ENCODE measurements at regions not wholly inside any gene's neighbourhood (a gene's known extent, or its start where the extent isn't known, plus 50 kb on each side); places are given as distances from the start of the nearest gene placed in this dataset.

DNA sequence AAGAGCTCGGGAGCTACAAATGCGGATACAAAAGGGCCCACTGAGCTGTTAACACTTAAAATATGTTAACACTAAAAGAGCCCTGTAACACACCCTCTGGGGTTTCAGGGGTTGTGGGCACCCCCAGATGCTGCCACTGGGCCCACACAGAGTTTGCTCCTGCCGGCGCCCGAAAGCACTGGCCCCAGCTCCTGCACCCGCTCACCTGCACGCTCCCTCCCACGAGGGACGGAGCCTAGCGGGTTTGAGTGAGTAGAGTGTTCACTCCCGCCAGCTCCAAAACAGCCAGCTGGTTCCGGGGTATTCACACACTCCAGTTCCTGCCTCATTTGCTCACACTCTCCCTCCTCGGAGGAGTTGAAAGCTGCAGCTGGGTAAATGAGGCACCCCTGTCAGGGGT is 357.7 kb downstream of the ETNK1 start:
- H3K4me3 Mint-ChIP-seq = no peak overlapping the region
- Histone ChIP-seq H3K4me1 (ENCODE audit: insufficient read depth, low read length) (no peaks in the 10 kb centered on the region), H3K4me3 (ENCODE audit: low read length) (no peak overlapping the region), H3K36me3 (ENCODE audit: insufficient read depth, low read length) (no peaks in the 10 kb centered on the region), H3K27me3 (ENCODE audit: control insufficient read depth in 1 of 2, insufficient read depth in 2 of 2, low read length in 2 of 2) (no peaks in the 10 kb centered on the region), H3K9me3 (ENCODE audit: control insufficient read depth in 1 of 2, insufficient read depth in 1 of 2, low read length in 2 of 2) (no peaks in the 10 kb centered on the region), H3K27ac (ENCODE audit: low read depth in 1 of 2, low read length in 2 of 2) (no peak overlapping the region)
- no peak for ATAC-seq (ENCODE audit: poor library complexity)
- H3K27me3 Mint-ChIP-seq = no peaks in the 10 kb centered on the region
- POLR2A ChIA-PET = no interaction called here
- H3K4me1 Mint-ChIP-seq (ENCODE audit: low read depth) = no peaks in the 10 kb centered on the region
- intact Hi-C loops (cut with DNase I, micrococcal nuclease) = no loop called here
- CTCF ChIA-PET = no interaction called here
- no peak overlapping the region for H3K27ac Mint-ChIP-seq
- no peak for DNase-seq
- TF ChIP-seq, protein P1, sequence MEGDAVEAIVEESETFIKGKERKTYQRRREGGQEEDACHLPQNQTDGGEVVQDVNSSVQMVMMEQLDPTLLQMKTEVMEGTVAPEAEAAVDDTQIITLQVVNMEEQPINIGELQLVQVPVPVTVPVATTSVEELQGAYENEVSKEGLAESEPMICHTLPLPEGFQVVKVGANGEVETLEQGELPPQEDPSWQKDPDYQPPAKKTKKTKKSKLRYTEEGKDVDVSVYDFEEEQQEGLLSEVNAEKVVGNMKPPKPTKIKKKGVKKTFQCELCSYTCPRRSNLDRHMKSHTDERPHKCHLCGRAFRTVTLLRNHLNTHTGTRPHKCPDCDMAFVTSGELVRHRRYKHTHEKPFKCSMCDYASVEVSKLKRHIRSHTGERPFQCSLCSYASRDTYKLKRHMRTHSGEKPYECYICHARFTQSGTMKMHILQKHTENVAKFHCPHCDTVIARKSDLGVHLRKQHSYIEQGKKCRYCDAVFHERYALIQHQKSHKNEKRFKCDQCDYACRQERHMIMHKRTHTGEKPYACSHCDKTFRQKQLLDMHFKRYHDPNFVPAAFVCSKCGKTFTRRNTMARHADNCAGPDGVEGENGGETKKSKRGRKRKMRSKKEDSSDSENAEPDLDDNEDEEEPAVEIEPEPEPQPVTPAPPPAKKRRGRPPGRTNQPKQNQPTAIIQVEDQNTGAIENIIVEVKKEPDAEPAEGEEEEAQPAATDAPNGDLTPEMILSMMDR (IDR thresholded peaks at IDR 0.05) = no peak
- H3K36me3 Mint-ChIP-seq (ENCODE audit: low read depth) = no peaks in the 10 kb centered on the region
- H3K9me3 Mint-ChIP-seq = no peaks in the 10 kb centered on the region

DNA sequence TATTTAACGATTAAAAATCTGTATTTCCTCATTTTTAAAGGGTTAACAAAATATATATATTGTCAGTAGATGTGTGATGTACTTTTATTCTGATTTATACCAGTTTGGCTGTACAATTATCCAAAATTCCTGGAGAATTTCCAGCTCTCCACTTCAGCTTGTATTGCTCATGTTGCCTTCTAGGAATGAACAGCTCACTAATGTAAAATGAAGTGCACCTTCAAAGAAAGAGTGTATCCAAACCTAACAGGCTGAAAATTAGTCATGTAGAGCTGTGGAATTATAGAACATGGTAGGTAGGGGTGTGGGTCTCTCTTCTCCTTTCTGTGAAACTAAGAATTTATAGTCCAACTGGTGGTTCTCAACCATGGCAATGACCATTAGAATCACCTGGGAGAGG is 362.0 kb downstream of the ETNK1 start:
- Histone ChIP-seq H3K4me1 (ENCODE audit: insufficient read depth, low read length) (no peaks in the 10 kb centered on the region), H3K27me3 (ENCODE audit: control insufficient read depth in 1 of 2, insufficient read depth in 2 of 2, low read length in 2 of 2) (no peaks in the 10 kb centered on the region), H3K9me3 (ENCODE audit: control insufficient read depth in 1 of 2, insufficient read depth in 1 of 2, low read length in 2 of 2) (no peaks in the 10 kb centered on the region), H3K36me3 (ENCODE audit: insufficient read depth, low read length) (no peaks in the 10 kb centered on the region), H3K4me3 (ENCODE audit: low read length) (no peak overlapping the region), H3K27ac (ENCODE audit: low read depth in 1 of 2, low read length in 2 of 2) (no peak overlapping the region)
- Mint-ChIP-seq H3K4me3 (no peak overlapping the region), H3K4me1 (ENCODE audit: low read depth) (no peaks in the 10 kb centered on the region), H3K27ac (no peak overlapping the region), H3K36me3 (ENCODE audit: low read depth) (no peaks in the 10 kb centered on the region), H3K27me3 (no peaks in the 10 kb centered on the region), H3K9me3 (peaks cover 3% of the 10 kb centered on the region)
- ChIA-PET POLR2A (no interaction called here), CTCF (no interaction called here)
- DNase-seq (no peak), ATAC-seq (ENCODE audit: poor library complexity) (no peak)
- TF ChIP-seq, protein P1 (IDR thresholded peaks at IDR 0.05) = no peak
- intact Hi-C loops (cut with DNase I, micrococcal nuclease) = no loop called here

DNA sequence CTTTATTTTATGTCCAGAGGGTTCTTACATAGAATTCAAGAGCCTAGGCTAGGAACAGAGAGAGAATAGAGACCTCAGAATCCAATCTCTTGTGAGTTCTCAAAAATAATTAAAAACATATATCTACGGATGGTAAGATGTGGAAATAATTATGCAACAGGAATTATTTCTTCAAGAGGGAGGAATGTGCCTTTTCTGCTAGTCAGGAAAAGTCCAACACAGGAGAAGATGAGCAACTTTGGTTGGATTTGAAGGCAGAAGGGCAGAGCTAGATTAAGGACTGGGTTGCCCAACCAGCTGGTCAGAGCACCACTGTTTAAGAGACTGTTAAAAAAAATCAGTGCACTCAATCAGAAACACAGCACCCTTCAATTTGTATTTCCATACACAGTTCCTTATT is 365.5 kb downstream of the ETNK1 start:
- no peak overlapping the region for H3K27ac ChIP-seq (ENCODE audit: low read depth in 1 of 2, low read length in 2 of 2)
- ChIA-PET CTCF (no interaction called here), POLR2A (no interaction called here)
- no peaks in the 10 kb centered on the region for H3K36me3 ChIP-seq (ENCODE audit: insufficient read depth, low read length)
- no peak overlapping the region for H3K4me3 ChIP-seq (ENCODE audit: low read length)
- Mint-ChIP-seq H3K4me1 (ENCODE audit: low read depth) (no peaks in the 10 kb centered on the region), H3K27ac (no peak overlapping the region), H3K4me3 (no peak overlapping the region), H3K27me3 (no peaks in the 10 kb centered on the region), H3K9me3 (peaks cover 3% of the 10 kb centered on the region), H3K36me3 (ENCODE audit: low read depth) (no peaks in the 10 kb centered on the region)
- no peak for DNase-seq
- no peaks in the 10 kb centered on the region for H3K4me1 ChIP-seq (ENCODE audit: insufficient read depth, low read length)
- H3K9me3 ChIP-seq (ENCODE audit: control insufficient read depth in 1 of 2, insufficient read depth in 1 of 2, low read length in 2 of 2) = no peaks in the 10 kb centered on the region
- ATAC-seq (ENCODE audit: poor library complexity) = no peak
- TF ChIP-seq, protein P1 (IDR thresholded peaks at IDR 0.05) = no peak
- H3K27me3 ChIP-seq (ENCODE audit: control insufficient read depth in 1 of 2, insufficient read depth in 2 of 2, low read length in 2 of 2) = no peaks in the 10 kb centered on the region
- intact Hi-C loops (cut with DNase I, micrococcal nuclease) = no loop called here

Measured in CD4-positive, alpha-beta T cell (primary cell).